ENCODE measurements at regions not wholly inside any gene's neighbourhood (a gene's known extent, or its start where the extent isn't known, plus 50 kb on each side); places are given as distances from the start of the nearest gene placed in this dataset.

GRCh38 chr4:187767158-187767557 lies 228.4 kb upstream of the ZFP42 start:
- no peak for FAIRE-seq
- intact Hi-C loops (cut with DNase I) = no loop called here
- no peak overlapping the region for H3K27ac ChIP-seq (ENCODE audit: low read depth in 2 of 2, low read length in 2 of 2)
- H3K9me3 ChIP-seq (ENCODE audit: control insufficient read depth in 2 of 3, insufficient read depth in 1 of 3, low read length in 3 of 3) = no peaks in the 10 kb centered on the region
- no peaks in the 10 kb centered on the region for H3K27me3 ChIP-seq (ENCODE audit: control insufficient read depth, insufficient read depth, low read length)
- H3K4me3 ChIP-seq (ENCODE audit: low read length in 3 of 3) = no peak overlapping the region
- DNase-seq = no peak
- H3K4me1 ChIP-seq (ENCODE audit: control insufficient read depth in 2 of 3, insufficient read depth in 2 of 3, low read depth in 1 of 3, low read length in 3 of 3) = no peaks in the 10 kb centered on the region
- H3K36me3 ChIP-seq (ENCODE audit: control insufficient read depth in 2 of 3, insufficient read depth in 3 of 3, low read length in 3 of 3) = no peaks in the 10 kb centered on the region
- H3K9ac ChIP-seq (ENCODE audit: low read length in 3 of 3) = no peak overlapping the region
- TF ChIP-seq, protein P1, sequence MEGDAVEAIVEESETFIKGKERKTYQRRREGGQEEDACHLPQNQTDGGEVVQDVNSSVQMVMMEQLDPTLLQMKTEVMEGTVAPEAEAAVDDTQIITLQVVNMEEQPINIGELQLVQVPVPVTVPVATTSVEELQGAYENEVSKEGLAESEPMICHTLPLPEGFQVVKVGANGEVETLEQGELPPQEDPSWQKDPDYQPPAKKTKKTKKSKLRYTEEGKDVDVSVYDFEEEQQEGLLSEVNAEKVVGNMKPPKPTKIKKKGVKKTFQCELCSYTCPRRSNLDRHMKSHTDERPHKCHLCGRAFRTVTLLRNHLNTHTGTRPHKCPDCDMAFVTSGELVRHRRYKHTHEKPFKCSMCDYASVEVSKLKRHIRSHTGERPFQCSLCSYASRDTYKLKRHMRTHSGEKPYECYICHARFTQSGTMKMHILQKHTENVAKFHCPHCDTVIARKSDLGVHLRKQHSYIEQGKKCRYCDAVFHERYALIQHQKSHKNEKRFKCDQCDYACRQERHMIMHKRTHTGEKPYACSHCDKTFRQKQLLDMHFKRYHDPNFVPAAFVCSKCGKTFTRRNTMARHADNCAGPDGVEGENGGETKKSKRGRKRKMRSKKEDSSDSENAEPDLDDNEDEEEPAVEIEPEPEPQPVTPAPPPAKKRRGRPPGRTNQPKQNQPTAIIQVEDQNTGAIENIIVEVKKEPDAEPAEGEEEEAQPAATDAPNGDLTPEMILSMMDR (IDR thresholded peaks at IDR 0.05; ENCODE audit: borderline replicate concordance, extremely low read depth, insufficient read depth) = no peak

GRCh38 chr4:187767687-187768086 lies 227.9 kb upstream of the ZFP42 start:
- intact Hi-C loops (cut with DNase I) = no loop called here
- TF ChIP-seq, protein P1 (IDR thresholded peaks at IDR 0.05; ENCODE audit: borderline replicate concordance, extremely low read depth, insufficient read depth) = no peak
- no peaks in the 10 kb centered on the region for H3K36me3 ChIP-seq (ENCODE audit: control insufficient read depth in 2 of 3, insufficient read depth in 3 of 3, low read length in 3 of 3)
- no peaks in the 10 kb centered on the region for H3K4me1 ChIP-seq (ENCODE audit: control insufficient read depth in 2 of 3, insufficient read depth in 2 of 3, low read depth in 1 of 3, low read length in 3 of 3)
- H3K27ac ChIP-seq (ENCODE audit: low read depth in 2 of 2, low read length in 2 of 2) = no peak overlapping the region
- DNase-seq (no peak), FAIRE-seq (no peak)
- no peak overlapping the region for H3K4me3 ChIP-seq (ENCODE audit: low read length in 3 of 3)
- H3K27me3 ChIP-seq (ENCODE audit: control insufficient read depth, insufficient read depth, low read length) = no peaks in the 10 kb centered on the region
- H3K9ac ChIP-seq (ENCODE audit: low read length in 3 of 3) = no peak overlapping the region
- H3K9me3 ChIP-seq (ENCODE audit: control insufficient read depth in 2 of 3, insufficient read depth in 1 of 3, low read length in 3 of 3) = no peaks in the 10 kb centered on the region

- H3K9me3 ChIP-seq (ENCODE audit: control insufficient read depth in 2 of 3, insufficient read depth in 1 of 3, low read length in 3 of 3) = no peaks in the 10 kb centered on the region
- H3K4me1 ChIP-seq (ENCODE audit: control insufficient read depth in 2 of 3, insufficient read depth in 2 of 3, low read depth in 1 of 3, low read length in 3 of 3) = no peaks in the 10 kb centered on the region
- H3K36me3 ChIP-seq (ENCODE audit: control insufficient read depth in 2 of 3, insufficient read depth in 3 of 3, low read length in 3 of 3) = no peaks in the 10 kb centered on the region
- DNase-seq (no peak), FAIRE-seq (no peak)
- H3K9ac ChIP-seq (ENCODE audit: low read length in 3 of 3) = no peak overlapping the region
- no peak overlapping the region for H3K4me3 ChIP-seq (ENCODE audit: low read length in 3 of 3)
- intact Hi-C loops (cut with DNase I) = no loop called here
- no peak overlapping the region for H3K27ac ChIP-seq (ENCODE audit: low read depth in 2 of 2, low read length in 2 of 2)
- TF ChIP-seq, protein P1 (IDR thresholded peaks at IDR 0.05; ENCODE audit: borderline replicate concordance, extremely low read depth, insufficient read depth) = no peak
- no peaks in the 10 kb centered on the region for H3K27me3 ChIP-seq (ENCODE audit: control insufficient read depth, insufficient read depth, low read length)
These were observed 225.2 kb upstream of the ZFP42 start for GRCh38 chr4:187770345-187770744.

- intact Hi-C loops (cut with DNase I) = no loop called here
- DNase-seq (no peak), FAIRE-seq (no peak)
- H3K27ac ChIP-seq (ENCODE audit: low read depth in 2 of 2, low read length in 2 of 2) = no peak overlapping the region
- no peak overlapping the region for H3K4me3 ChIP-seq (ENCODE audit: low read length in 3 of 3)
- TF ChIP-seq, protein P1 (IDR thresholded peaks at IDR 0.05; ENCODE audit: borderline replicate concordance, extremely low read depth, insufficient read depth) = no peak
- H3K36me3 ChIP-seq (ENCODE audit: control insufficient read depth in 2 of 3, insufficient read depth in 3 of 3, low read length in 3 of 3) = no peaks in the 10 kb centered on the region
- peaks cover 0 to 5% (median 0%) of the 10 kb centered on the region in 3 donors for H3K9me3 ChIP-seq (ENCODE audit: control insufficient read depth in 2 of 3, insufficient read depth in 1 of 3, low read length in 3 of 3)
- no peaks in the 10 kb centered on the region for H3K27me3 ChIP-seq (ENCODE audit: control insufficient read depth, insufficient read depth, low read length)
- H3K9ac ChIP-seq (ENCODE audit: low read length in 3 of 3) = no peak overlapping the region
- no peaks in the 10 kb centered on the region for H3K4me1 ChIP-seq (ENCODE audit: control insufficient read depth in 2 of 3, insufficient read depth in 2 of 3, low read depth in 1 of 3, low read length in 3 of 3)
These were observed 217.6 kb upstream of the ZFP42 start for GRCh38 chr4:187777954-187778353.

Measured in kidney (tissue), 13 donors.